Endothelial cell of umbilical vein (primary cell): ENCODE measurements at regions not wholly inside any gene's neighbourhood (a gene's known extent, or its start where the extent isn't known, plus 50 kb on each side); places are given as distances from the start of the nearest gene placed in this dataset.

Experiments
- BruUV-seq: library from RNA; stranded (reverse); fragments of 400-500 nt; replicated peaks from 2 replicates; lab custom pipeline; 2021; lab: Mats Ljungman, UMichigan
- CTCF ChIA-PET: fragments of 300-600, 350-600 bp; sonication (Branson Sonifier 250); formaldehyde crosslinking; loops from one replicate; lab custom pipeline; 2021; ENCODE audit warnings: antibody characterized with exemption, inconsistent platforms; lab: Charles Lee
- POLR2A ChIA-PET: fragments of 300-600, 350-600 bp; sonication (Branson Sonifier 250); formaldehyde crosslinking; loops from one replicate; lab custom pipeline; 2021; ENCODE audit warnings: antibody characterized with exemption, inconsistent platforms; lab: Charles Lee
- DNase-seq: peaks from one replicate; pipeline ENCODE4 v3.0.0-alpha.2; 2011; ENCODE audit warnings: low read depth, low spot score
- FAIRE-seq: peaks from 2 replicates; lab custom pipeline; 2011; peaks lifted over from hg19 to GRCh38; lab: Jason Lieb, UNC
- H2AFZ ChIP-seq: 2 replicates; pipeline ENCODE4 v1.6.0; 2012; ENCODE audit warnings: low read depth, low read length, control low read depth, inconsistent platforms
- H3K27ac ChIP-seq: 2 replicates; pipeline ENCODE4 v1.5.1; 2011; ENCODE audit warnings: low read depth, mild to moderate bottlenecking, control low read depth, low read length, moderate library complexity; ENCODE audit not compliant: insufficient read depth
- H3K27me3 ChIP-seq, 2 experiments: 2 replicates each; pipeline versions ENCODE4 v1.6.0 to v1.6.1; 2011; ENCODE audit warnings: low read length in 2 of 2, mixed read lengths in 1 of 2; ENCODE audit not compliant: control insufficient read depth in 2 of 2, insufficient read depth in 2 of 2
- H3K36me3 ChIP-seq, 2 experiments: 2 replicates in 1 of 2; 3 replicates in 1 of 2; pipeline ENCODE4 v1.5.1; 2011; ENCODE audit warnings: low read length in 2 of 2, mild to moderate bottlenecking in 1 of 2, moderate library complexity in 1 of 2; ENCODE audit not compliant: control insufficient read depth in 2 of 2, insufficient read depth in 2 of 2; ENCODE audit errors: extremely low read depth in 1 of 2
- H3K4me1 ChIP-seq: 3 replicates; pipeline ENCODE4 v1.5.1; 2011; ENCODE audit warnings: mild to moderate bottlenecking, low read length; ENCODE audit not compliant: control insufficient read depth, insufficient read depth; ENCODE audit errors: extremely low read depth
- H3K4me2 ChIP-seq: 2 replicates; pipeline ENCODE4 v1.6.1; 2011; ENCODE audit warnings: low read length, control low read depth, mixed read lengths; ENCODE audit not compliant: insufficient read depth
- H3K4me3 ChIP-seq, 3 experiments: fragments of 200-600 bp in 1 of 3; sonication (generic), shearing (Covaris generic) in 1 of 3; replicated peaks in 1 of 3; 2 replicates each; pipeline ENCODE4 v1.5.1; 2011 to 2016; ENCODE audit warnings: control low read depth in 3 of 3, low read length in 3 of 3, mild to moderate bottlenecking in 2 of 3, inconsistent platforms in 1 of 3, low read depth in 1 of 3, moderate library complexity in 1 of 3; ENCODE audit not compliant: insufficient read depth in 1 of 3
- H3K79me2 ChIP-seq: 2 replicates; pipeline ENCODE4 v1.6.0; 2012; ENCODE audit warnings: low read length, inconsistent platforms; ENCODE audit not compliant: control insufficient read depth, insufficient read depth
- H3K9ac ChIP-seq: replicated peaks from 2 replicates; pipeline ENCODE3; 2011; ENCODE audit warnings: low read length, control low read depth; ENCODE audit not compliant: insufficient read depth; ENCODE audit errors: extremely low read depth
- H3K9me1 ChIP-seq: replicated peaks from 3 replicates; pipeline ENCODE4 v1.6.0; 2011; ENCODE audit warnings: mild to moderate bottlenecking, low read length; ENCODE audit not compliant: control insufficient read depth, insufficient read depth; ENCODE audit errors: extremely low read depth
- H3K9me3 ChIP-seq: replicated peaks from 2 replicates; pipeline ENCODE4 v1.5.1; 2012; ENCODE audit warnings: low read length, inconsistent platforms; ENCODE audit not compliant: control insufficient read depth, insufficient read depth
- H4K20me1 ChIP-seq: replicated peaks from 2 replicates; pipeline ENCODE3; 2011; ENCODE audit warnings: mild to moderate bottlenecking, low read length; ENCODE audit not compliant: control insufficient read depth, insufficient read depth; ENCODE audit errors: extremely low read depth
- CTCF ChIP-seq, 2 donors: IDR thresholded peaks; 1 replicate in 1 of 2; 2 replicates in 1 of 2; pipeline ENCODE4 v1.5.1; 2011; ENCODE audit warnings: low read length in 2 of 2, mild to moderate bottlenecking in 2 of 2, moderate library complexity in 2 of 2, control low read depth in 1 of 2, inconsistent platforms in 1 of 2, low read depth in 1 of 2; ENCODE audit not compliant: insufficient read depth in 1 of 2; ENCODE audit errors: extremely low read depth in 1 of 2
- EZH2 ChIP-seq: IDR thresholded peaks from 2 replicates; pipeline ENCODE4 v1.6.1; 2012; ENCODE audit warnings: borderline replicate concordance, low read depth, mild to moderate bottlenecking, moderate library complexity, low read length, inconsistent platforms; ENCODE audit not compliant: severe bottlenecking
- FOS ChIP-seq: IDR thresholded peaks from 2 replicates; pipeline ENCODE4 v1.6.1; 2011; ENCODE audit warnings: mild to moderate bottlenecking, low read length, moderate library complexity, borderline replicate concordance; ENCODE audit not compliant: insufficient read depth
- GATA2 ChIP-seq: IDR thresholded peaks from 2 replicates; pipeline ENCODE4 v1.7.0; 2011; ENCODE audit warnings: low read depth, mild to moderate bottlenecking, moderate library complexity, mixed read lengths, low read length; ENCODE audit not compliant: insufficient read length, insufficient read depth
- JUN ChIP-seq: IDR thresholded peaks from 2 replicates; pipeline ENCODE4 v1.6.1; 2011; ENCODE audit warnings: borderline replicate concordance, low read depth; ENCODE audit not compliant: insufficient read length, insufficient read depth
- MAX ChIP-seq: IDR thresholded peaks from 2 replicates; pipeline ENCODE4 v1.6.1; 2011; ENCODE audit not compliant: insufficient read depth, insufficient read length
- MYC ChIP-seq: IDR thresholded peaks from one replicate; pipeline ENCODE4 v1.6.1; 2011; ENCODE audit warnings: mild to moderate bottlenecking, low read depth, low read length
- POLR2A ChIP-seq: IDR thresholded peaks from 2 replicates; pipeline ENCODE4 v1.6.1; 2012; ENCODE audit warnings: low read depth, mild to moderate bottlenecking, control low read depth, low read length
- POLR2AphosphoS5 ChIP-seq: IDR thresholded peaks from 2 replicates; pipeline ENCODE4 v1.6.1; 2012; ENCODE audit warnings: low read depth, mild to moderate bottlenecking, control low read depth, low read length, moderate library complexity; ENCODE audit not compliant: insufficient read depth
- dilution Hi-C: fragments of 300-500 bp; cut with MboI; formaldehyde crosslinking; loops from one replicate; pipeline ENCODE4 v1.15.0; 2019; ENCODE audit warnings: low sequenced_read_pairs; ENCODE audit not compliant: extremely low pct_ligation_motif_present
- intact Hi-C: fragments of 100-400 bp; cut with micrococcal nuclease; formaldehyde crosslinking; loops from one replicate; pipeline ENCODE4 v1.10.0; 2022

- no peak for TF ChIP-seq MYC
- no peak for TF ChIP-seq POLR2AphosphoS5
- no peak for TF ChIP-seq MAX
- TF ChIP-seq CTCF (IDR thresholded peaks at IDR 0.05; ENCODE audit: extremely low read depth in 1 of 2, insufficient read depth in 1 of 2, low read depth in 1 of 2, low read length in 2 of 2) = no peak
- TF ChIP-seq FOS = no peak
- TF ChIP-seq EZH2 = no peak
- TF ChIP-seq JUN = no peak
- TF ChIP-seq POLR2A = no peak
- TF ChIP-seq GATA2 = no peak
- no peaks in the 10 kb centered on the region for H4K20me1 ChIP-seq
- no TSS peak for BruUV-seq
- FAIRE-seq (no peak), DNase-seq (no peak)
- POLR2A ChIA-PET = no interaction called here
- dilution Hi-C loops (no loop called here), intact Hi-C loops (no loop called here)
- no peak overlapping the region for H3K27ac ChIP-seq
- no peak overlapping the region for H2AFZ ChIP-seq
- no peaks in the 10 kb centered on the region for H3K79me2 ChIP-seq
- H3K9ac ChIP-seq = no peak overlapping the region
- no peaks in the 10 kb centered on the region for H3K4me1 ChIP-seq
- no peaks in the 10 kb centered on the region for H3K27me3 ChIP-seq
- no peaks in the 10 kb centered on the region for H3K9me3 ChIP-seq
- CTCF ChIA-PET = no interaction called here
- H3K9me1 ChIP-seq = no peaks in the 10 kb centered on the region
- no peaks in the 10 kb centered on the region for H3K36me3 ChIP-seq
- H3K4me3 ChIP-seq = no peak overlapping the region
- H3K4me2 ChIP-seq = no peak overlapping the region
Observed at GRCh38 chr3:83934192-83935021, 1024.4 kb upstream of the CADM2 start.
